HG03558 (cell line): ENCODE measurements at regions not wholly inside any gene's neighbourhood (a gene's known extent, or its start where the extent isn't known, plus 50 kb on each side); places are given as distances from the start of the nearest gene placed in this dataset.

ENCODE experiments used
- ATAC-seq: cut with Tn5 transposase; IDR thresholded peaks from one replicate; pipeline ENCODE4 v1.9.1; 2021; ENCODE audit warnings: moderate number of reproducible peaks; ENCODE audit not compliant: unreplicated experiment; ENCODE audit errors: extremely low read depth

- ATAC-seq: no peak
Measured at GRCh38 chr2:15868704-15869103, 71.6 kb upstream of the MYCN start.

GRCh38 chr2:15869396-15869795, 71.0 kb upstream of the MYCN start:
- ATAC-seq: no peak

GRCh38 chr2:15869871-15870270, 70.5 kb upstream of the MYCN start:
- no peak for ATAC-seq

- no peak for ATAC-seq
Measured at GRCh38 chr2:15870565-15870964, 69.8 kb upstream of the MYCN start.

GRCh38 chr2:15871239-15871783, 69.0 kb upstream of the MYCN start:
- ATAC-seq: no peak

- no peak for ATAC-seq
Measured at GRCh38 chr2:15872854-15873253, 67.5 kb upstream of the MYCN start.

GRCh38 chr2:15874321-15874720, 66.0 kb upstream of the MYCN start:
- no peak for ATAC-seq

- no peak for ATAC-seq
Measured at GRCh38 chr2:15874854-15875804, 65.2 kb upstream of the MYCN start.

- no peak for ATAC-seq
Measured at GRCh38 chr2:15875969-15876705, 64.2 kb upstream of the MYCN start.

GRCh38 chr2:15880226-15881119, 59.9 kb upstream of the MYCN start:
- ATAC-seq: no peak

- no peak for ATAC-seq
Measured at GRCh38 chr2:15881120-15881433, 59.3 kb upstream of the MYCN start.

- ATAC-seq: no peak
Measured at GRCh38 chr2:15881676-15882075, 58.7 kb upstream of the MYCN start.

GRCh38 chr2:15882761-15883497, 57.4 kb upstream of the MYCN start:
- no peak for ATAC-seq

- no peak for ATAC-seq
Measured at GRCh38 chr2:15883684-15884083, 56.7 kb upstream of the MYCN start.

- no peak for ATAC-seq
Measured at GRCh38 chr2:15884790-15885189, 55.6 kb upstream of the MYCN start.

GRCh38 chr2:15886231-15886630, 54.1 kb upstream of the MYCN start:
- ATAC-seq: no peak

GRCh38 chr2:15889442-15890123, 50.8 kb upstream of the MYCN start:
- ATAC-seq: no peak

- ATAC-seq: no peak
Measured at GRCh38 chr2:15890124-15890754, 50.1 kb upstream of the MYCN start.
